Neural progenitor cell (in vitro differentiated cells): ENCODE measurements at regions not wholly inside any gene's neighbourhood (a gene's known extent, or its start where the extent isn't known, plus 50 kb on each side); places are given as distances from the start of the nearest gene placed in this dataset.

ENCODE experiments used
- DNase-seq: peaks from one replicate; pipeline ENCODE4 v3.0.0-alpha.2; 2016; ENCODE audit warnings: low spot score
- H2AFZ ChIP-seq: fragments of 200-600 bp; sonication (generic); replicated peaks from 2 replicates; pipeline ENCODE4 v1.6.1; 2016; ENCODE audit warnings: antibody characterized with exemption
- H3F3A ChIP-seq: fragments of 200-600 bp; sonication (generic); 2 replicates; pipeline ENCODE4 v1.6.1; 2016; ENCODE audit warnings: antibody characterized with exemption, low read depth
- H3K27ac ChIP-seq: fragments of 200-600 bp; sonication (generic); 2 replicates; pipeline ENCODE4 v1.5.1; 2016; ENCODE audit warnings: mild to moderate bottlenecking
- H3K27me3 ChIP-seq: fragments of 200-600 bp; sonication (generic); 2 replicates; pipeline ENCODE4 v1.6.1; 2016; ENCODE audit warnings: mild to moderate bottlenecking, moderate library complexity
- H3K36me3 ChIP-seq: fragments of 200-600 bp; sonication (generic); 2 replicates; pipeline ENCODE4 v1.5.1; 2016
- H3K4me1 ChIP-seq: fragments of 200-600 bp; sonication (generic); 2 replicates; pipeline ENCODE4 v1.6.1; 2016; ENCODE audit warnings: mixed run types
- H3K4me2 ChIP-seq: fragments of 200-600 bp; sonication (generic); 2 replicates; pipeline ENCODE4 v1.6.1; 2016
- H3K4me3 ChIP-seq: fragments of 200-600 bp; sonication (generic); 2 replicates; pipeline ENCODE4 v1.5.1; 2016
- H3K79me2 ChIP-seq: fragments of 200-600 bp; sonication (generic); 2 replicates; pipeline ENCODE4 v1.6.1; 2016; ENCODE audit warnings: low read depth
- H3K9ac ChIP-seq: fragments of 200-600 bp; sonication (generic); 2 replicates; pipeline ENCODE4 v1.6.1; 2016
- H3K9me3 ChIP-seq: fragments of 200-600 bp; sonication (generic); 2 replicates; pipeline ENCODE4 v1.5.1; 2016; ENCODE audit warnings: low read depth
- H4K20me1 ChIP-seq: fragments of 200-600 bp; sonication (generic); 2 replicates; pipeline ENCODE4 v1.6.1; 2016; ENCODE audit warnings: low read depth
- H3K27ac Mint-ChIP-seq: 3 replicates; pipeline ENCODE4 v1.8.0; 2021; ENCODE audit warnings: mixed read lengths
- H3K27me3 Mint-ChIP-seq: 2 replicates; pipeline ENCODE4 v1.8.0; 2022; ENCODE audit warnings: low read depth, mild to moderate bottlenecking, inconsistent platforms, moderate library complexity, mixed read lengths; ENCODE audit not compliant: insufficient read depth
- H3K36me3 Mint-ChIP-seq: 3 replicates; pipeline ENCODE4 v1.8.0; 2021; ENCODE audit warnings: mixed read lengths
- H3K4me1 Mint-ChIP-seq: 3 replicates; pipeline ENCODE4 v1.8.0; 2021; ENCODE audit warnings: mixed read lengths
- H3K4me3 Mint-ChIP-seq: 3 replicates; pipeline ENCODE4 v1.8.0; 2021; ENCODE audit warnings: mild to moderate bottlenecking, moderate library complexity, mixed read lengths
- H3K9me3 Mint-ChIP-seq: 3 replicates; pipeline ENCODE4 v1.8.0; 2020; ENCODE audit warnings: mixed read lengths
- EZH2 ChIP-seq: fragments of 200-600 bp; sonication (generic); IDR thresholded peaks from 2 replicates; pipeline ENCODE4 v1.6.1; 2017; ENCODE audit warnings: antibody characterized with exemption, mild to moderate bottlenecking, moderate library complexity
- EZH2phosphoT487 ChIP-seq: fragments of 200-600 bp; sonication (generic); IDR thresholded peaks from 2 replicates; pipeline ENCODE4 v1.6.1; 2017; ENCODE audit warnings: antibody characterized with exemption
- TF ChIP-seq, protein P1 (sequence below): fragments of 200-600 bp; sonication (generic); IDR thresholded peaks from 2 replicates; pipeline ENCODE4 v1.5.1; 2017; ENCODE audit warnings: antibody characterized with exemption, mild to moderate bottlenecking

DNA sequence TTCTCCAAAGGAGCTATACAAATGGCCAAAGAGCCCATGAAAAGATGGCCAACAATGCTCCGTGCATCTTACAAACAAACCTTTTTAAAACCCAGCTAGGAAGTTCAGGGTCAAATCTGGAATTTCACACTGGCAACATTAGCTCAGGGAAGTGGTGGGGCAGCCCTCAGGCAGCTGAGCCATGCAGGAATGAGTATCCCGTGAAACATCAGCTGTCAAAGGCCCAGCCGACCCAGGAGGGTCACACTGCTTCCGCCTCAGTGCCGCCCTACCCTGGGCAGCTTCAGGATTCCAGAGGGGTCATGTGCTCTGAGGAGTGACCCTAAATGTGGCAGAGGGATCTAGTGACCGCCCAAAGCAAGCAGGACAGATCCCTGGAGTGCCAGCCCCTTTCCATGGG, 73.4 kb downstream of the LINC01488 start:
- DNase-seq = no peak
- H3K4me3 Mint-ChIP-seq = no peak overlapping the region
- Histone ChIP-seq H2AFZ (no peak overlapping the region), H3K79me2 (no peaks in the 10 kb centered on the region), H3K9me3 (peaks cover 3% of the 10 kb centered on the region), H3K27ac (no peak overlapping the region), H3K27me3 (no peaks in the 10 kb centered on the region), H4K20me1 (no peaks in the 10 kb centered on the region), H3K4me2 (no peak overlapping the region), H3K4me3 (no peak overlapping the region), H3K9ac (no peak overlapping the region), H3K4me1 (no peaks in the 10 kb centered on the region), H3F3A (no peaks in the 10 kb centered on the region), H3K36me3 (no peaks in the 10 kb centered on the region)
- H3K9me3 Mint-ChIP-seq = peaks cover 14% of the 10 kb centered on the region
- H3K36me3 Mint-ChIP-seq = no peaks in the 10 kb centered on the region
- peaks cover 3% of the 10 kb centered on the region for H3K4me1 Mint-ChIP-seq
- H3K27me3 Mint-ChIP-seq = peaks cover 11% of the 10 kb centered on the region
- TF ChIP-seq EZH2 = no peak
- no peak for TF ChIP-seq EZH2phosphoT487
- TF ChIP-seq, protein P1, sequence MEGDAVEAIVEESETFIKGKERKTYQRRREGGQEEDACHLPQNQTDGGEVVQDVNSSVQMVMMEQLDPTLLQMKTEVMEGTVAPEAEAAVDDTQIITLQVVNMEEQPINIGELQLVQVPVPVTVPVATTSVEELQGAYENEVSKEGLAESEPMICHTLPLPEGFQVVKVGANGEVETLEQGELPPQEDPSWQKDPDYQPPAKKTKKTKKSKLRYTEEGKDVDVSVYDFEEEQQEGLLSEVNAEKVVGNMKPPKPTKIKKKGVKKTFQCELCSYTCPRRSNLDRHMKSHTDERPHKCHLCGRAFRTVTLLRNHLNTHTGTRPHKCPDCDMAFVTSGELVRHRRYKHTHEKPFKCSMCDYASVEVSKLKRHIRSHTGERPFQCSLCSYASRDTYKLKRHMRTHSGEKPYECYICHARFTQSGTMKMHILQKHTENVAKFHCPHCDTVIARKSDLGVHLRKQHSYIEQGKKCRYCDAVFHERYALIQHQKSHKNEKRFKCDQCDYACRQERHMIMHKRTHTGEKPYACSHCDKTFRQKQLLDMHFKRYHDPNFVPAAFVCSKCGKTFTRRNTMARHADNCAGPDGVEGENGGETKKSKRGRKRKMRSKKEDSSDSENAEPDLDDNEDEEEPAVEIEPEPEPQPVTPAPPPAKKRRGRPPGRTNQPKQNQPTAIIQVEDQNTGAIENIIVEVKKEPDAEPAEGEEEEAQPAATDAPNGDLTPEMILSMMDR = no peak
- H3K27ac Mint-ChIP-seq = no peak overlapping the region

DNA sequence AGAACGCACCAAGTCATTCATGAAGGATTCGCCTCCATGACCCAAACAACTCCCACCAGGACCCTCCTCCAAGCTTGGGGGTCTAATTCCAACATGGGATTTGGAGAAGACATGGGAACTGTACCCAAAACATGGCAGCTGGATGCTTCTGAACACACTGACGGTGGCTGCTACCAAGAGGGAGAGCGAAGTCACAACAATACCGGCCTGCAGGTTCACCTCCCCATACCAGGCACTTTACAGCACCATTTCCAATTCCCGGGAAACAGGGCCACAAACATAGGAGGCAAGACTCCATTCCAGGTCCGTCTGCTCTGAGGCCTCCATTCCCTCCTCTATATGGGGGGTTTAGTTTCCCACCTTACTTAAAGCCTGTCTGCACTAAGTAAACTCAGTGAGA, 75.8 kb downstream of the LINC01488 start:
- H2AFZ ChIP-seq = no peak overlapping the region
- H3K36me3 Mint-ChIP-seq = no peaks in the 10 kb centered on the region
- TF ChIP-seq EZH2 = no peak
- TF ChIP-seq, protein P1 = no peak
- no peak for TF ChIP-seq EZH2phosphoT487

DNA sequence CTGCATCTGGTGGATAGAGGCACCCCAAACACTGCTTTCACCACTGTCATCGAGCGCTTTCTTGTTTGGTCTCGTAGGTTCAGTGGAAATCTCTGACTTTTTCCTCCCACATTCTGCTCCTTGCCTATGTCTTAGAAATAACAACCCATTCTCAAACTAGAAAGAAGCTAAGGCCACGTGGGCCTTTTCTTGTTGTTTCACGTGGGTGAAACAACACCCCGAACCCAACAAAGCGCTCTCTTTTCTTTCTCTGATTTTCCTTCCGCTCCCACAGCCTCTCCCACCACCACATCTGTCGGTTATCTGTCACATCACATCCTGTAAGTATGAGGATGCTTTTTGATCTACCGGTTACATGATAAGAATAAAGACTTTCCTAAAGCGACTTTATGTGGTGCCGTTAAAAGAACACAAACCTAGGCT, 77.1 kb downstream of the LINC01488 start:
- H3K4me1 ChIP-seq = no peaks in the 10 kb centered on the region
- no peak overlapping the region for H3K4me3 ChIP-seq
- no peak for DNase-seq
- no peak overlapping the region for H3K9ac ChIP-seq
- no peak overlapping the region for H3K4me3 Mint-ChIP-seq
- H3K9me3 ChIP-seq = no peaks in the 10 kb centered on the region
- TF ChIP-seq EZH2 (no peak), EZH2phosphoT487 (no peak)
- TF ChIP-seq, protein P1 = no peak
- no peaks in the 10 kb centered on the region for H3K36me3 ChIP-seq
- H3K27ac ChIP-seq = no peak overlapping the region
- H3K9me3 Mint-ChIP-seq = peaks cover 2% of the 10 kb centered on the region
- H3K4me2 ChIP-seq = no peak overlapping the region
- no peaks in the 10 kb centered on the region for H3F3A ChIP-seq
- H4K20me1 ChIP-seq = no peaks in the 10 kb centered on the region
- no peak overlapping the region for H3K27ac Mint-ChIP-seq
- H3K36me3 Mint-ChIP-seq = no peaks in the 10 kb centered on the region
- H3K4me1 Mint-ChIP-seq = peaks cover 3% of the 10 kb centered on the region
- no peaks in the 10 kb centered on the region for H3K79me2 ChIP-seq
- no peak overlapping the region for H2AFZ ChIP-seq
- H3K27me3 Mint-ChIP-seq = peaks cover 9% of the 10 kb centered on the region
- H3K27me3 ChIP-seq = no peaks in the 10 kb centered on the region

More for the DNA sequence above, 75.8 kb downstream of the LINC01488 start:
- H4K20me1 ChIP-seq = no peaks in the 10 kb centered on the region
- DNase-seq = no peak
- no peaks in the 10 kb centered on the region for H3K9me3 ChIP-seq
- no peaks in the 10 kb centered on the region for H3K27me3 ChIP-seq
- H3K4me1 ChIP-seq = no peaks in the 10 kb centered on the region
- Mint-ChIP-seq H3K4me3 (no peak overlapping the region), H3K27me3 (peaks cover 11% of the 10 kb centered on the region), H3K9me3 (peaks cover 3% of the 10 kb centered on the region), H3K4me1 (peaks cover 3% of the 10 kb centered on the region), H3K27ac (no peak overlapping the region)
- no peak overlapping the region for H3K27ac ChIP-seq
- no peaks in the 10 kb centered on the region for H3K79me2 ChIP-seq
- H3F3A ChIP-seq = no peaks in the 10 kb centered on the region
- H3K9ac ChIP-seq = no peak overlapping the region
- H3K4me2 ChIP-seq = no peak overlapping the region
- no peak overlapping the region for H3K4me3 ChIP-seq
- no peaks in the 10 kb centered on the region for H3K36me3 ChIP-seq
